SK-N-SH (cell line): ENCODE measurements at regions not wholly inside any gene's neighbourhood (a gene's known extent, or its start where the extent isn't known, plus 50 kb on each side); places are given as distances from the start of the nearest gene placed in this dataset.

ENCODE experiments used
- CTCF ChIP-seq: fragments of 200-600 bp; sonication (generic); IDR thresholded peaks from 2 replicates; pipeline ENCODE4 v1.6.1; 2017; ENCODE audit warnings: antibody characterized with exemption, mild to moderate bottlenecking, moderate library complexity
- EP300 ChIP-seq, 2 experiments: IDR thresholded peaks; 2 replicates each; pipeline versions ENCODE4 v1.4.0 to v1.6.1; 2012; ENCODE audit warnings: borderline replicate concordance in 1 of 2, low read depth in 1 of 2, low read length in 1 of 2
- MXI1 ChIP-seq: IDR thresholded peaks from 2 replicates; pipeline ENCODE4 v1.6.1; 2012; ENCODE audit warnings: mild to moderate bottlenecking, low read depth, low read length, improper control_type of control experiment
- POLR2AphosphoS5 ChIP-seq: IDR thresholded peaks from 2 replicates; pipeline ENCODE4 v1.6.1; 2012; ENCODE audit warnings: low read depth, low read length
- RAD21 ChIP-seq: IDR thresholded peaks from 2 replicates; pipeline ENCODE4 v1.6.1; 2012; ENCODE audit warnings: mild to moderate bottlenecking, low read length
- USF1 ChIP-seq: IDR thresholded peaks from 2 replicates; pipeline ENCODE4 v1.4.0; 2012; ENCODE audit warnings: low read depth, borderline replicate concordance
- YY1 ChIP-seq: IDR thresholded peaks from 2 replicates; pipeline ENCODE4 v1.4.0; 2012; ENCODE audit warnings: low read depth, mild to moderate bottlenecking
- ZBTB33 ChIP-seq: IDR thresholded peaks from 2 replicates; pipeline ENCODE4 v1.4.0; 2012; ENCODE audit warnings: low read depth, borderline replicate concordance

GRCh38 chr9:18421391-18421790 lies 52.6 kb upstream of the ADAMTSL1 start:
- TF ChIP-seq YY1 (no peak), CTCF (no peak), RAD21 (no peak), USF1 (no peak), MXI1 (no peak), POLR2AphosphoS5 (no peak), EP300 (IDR thresholded peaks at IDR 0.05; ENCODE audit: borderline replicate concordance in 1 of 2, low read depth in 1 of 2, low read length in 1 of 2) (no peak), ZBTB33 (no peak)
